Spleen (tissue), 11 donors: ENCODE measurements at regions not wholly inside any gene's neighbourhood (a gene's known extent, or its start where the extent isn't known, plus 50 kb on each side); places are given as distances from the start of the nearest gene placed in this dataset.
A peak's percentile ranks its signal among the peaks of the same experiment; 100 is the strongest.

Experiments used
- DNase-seq: peaks from one replicate; pipeline ENCODE4 v3.0.0-alpha.2; 2020
- H3K27ac ChIP-seq, 8 donors: fragments of 200-600 bp; sonication (generic) in 7 of 8; 1 replicate in 4 of 8; 2 replicates in 4 of 8; pipeline versions ENCODE4 v1.5.0 to v1.8.0; 2016 to 2021; ENCODE audit warnings: inconsistent platforms in 4 of 8, mild to moderate bottlenecking in 4 of 8, moderate library complexity in 1 of 8
- H3K27me3 ChIP-seq, 7 donors: fragments of 200-600 bp; sonication (generic) in 6 of 7; replicated peaks in 1 of 7; 1 replicate in 4 of 7; 2 replicates in 3 of 7; pipeline versions ENCODE4 v1.5.0 to v1.8.0; 2016 to 2021; ENCODE audit warnings: inconsistent platforms in 3 of 7, mild to moderate bottlenecking in 1 of 7
- H3K36me3 ChIP-seq, 6 donors: fragments of 200-600 bp; sonication (generic) in 5 of 6; 1 replicate in 4 of 6; 2 replicates in 2 of 6; pipeline versions ENCODE4 v1.5.0 to v1.8.0; 2016 to 2021; ENCODE audit warnings: inconsistent platforms in 2 of 6
- H3K4me1 ChIP-seq, 6 donors: fragments of 200-600 bp; sonication (generic) in 5 of 6; 1 replicate in 3 of 6; 2 replicates in 3 of 6; pipeline versions ENCODE4 v1.5.0 to v1.8.0; 2016 to 2021; ENCODE audit warnings: inconsistent platforms in 3 of 6
- H3K4me3 ChIP-seq, 8 donors: fragments of 200-600 bp; sonication (generic) in 7 of 8; 1 replicate in 4 of 8; 2 replicates in 4 of 8; pipeline versions ENCODE4 v1.5.0 to v1.8.0; 2016 to 2021; ENCODE audit warnings: inconsistent platforms in 4 of 8, mild to moderate bottlenecking in 4 of 8, moderate library complexity in 2 of 8
- H3K9me3 ChIP-seq, 8 donors: fragments of 200-600 bp; sonication (generic) in 7 of 8; 1 replicate in 4 of 8; 2 replicates in 4 of 8; pipeline versions ENCODE4 v1.5.0 to v1.8.0; 2016 to 2021; ENCODE audit warnings: inconsistent platforms in 4 of 8
- CTCF ChIP-seq, 11 experiments: fragments of 200-600 bp in 7 of 11; fragments of 450-650 bp in 4 of 11; sonication (generic) in 4 of 11; IDR thresholded peaks in 8 of 11; conservative IDR thresholded peaks in 3 of 11; 1 replicate in 7 of 11; 2 replicates in 4 of 11; pipeline versions ENCODE4 v1.4.0 to v1.8.0; 2016 to 2021; ENCODE audit warnings: antibody characterized with exemption in 11 of 11, inconsistent platforms in 4 of 11, mild to moderate bottlenecking in 1 of 11
- POLR2A ChIP-seq, 3 donors: fragments of 450-650 bp; IDR thresholded peaks; one replicate each; pipeline ENCODE4 v1.5.1; 2017; ENCODE audit warnings: antibody characterized with exemption in 3 of 3, mild to moderate bottlenecking in 1 of 3
- POLR2AphosphoS5 ChIP-seq, 3 donors: sonication (generic); formaldehyde crosslinking; IDR thresholded peaks; one replicate each; pipeline ENCODE4 v1.5.1; 2017; ENCODE audit warnings: antibody characterized with exemption in 3 of 3
- WGBS, 5 donors: extraction: QIAGEN DNeasy Blood & Tissue Kit in 3 of 5; methylation state at CpG; one replicate each; pipeline versions ENCODE4 v1.1.5 to v1.1.7; 2013 to 2018; 5-methylcytosine and 5-hydroxymethylcytosine counted together
- intact Hi-C: fragments of 100-400 bp; cut with DNase I; formaldehyde crosslinking; loops from one replicate; pipeline ENCODE4 v1.15.0; 2023; ENCODE audit warnings: low total_unique reads
- donor health status: healthy with polysubstance abuse.
- donor health status: DM: no; HTN: no; CAD: no; lungs with moderate emphysema.
- donor health status: DM: no; HTN: no; CAD: no.
- donor health status: Bipolar disorder and iron deficiency.
- donor health status: healthy.
- donor health status: DM: no; HTN: no; CAD: no.
- donor health status: DM: yes; HTN: yes; CAD: no.

GRCh38 chr6:112752305-112752704 lies 405.2 kb downstream of the RFPL4B start:
- Histone ChIP-seq H3K36me3 (no peaks in the 10 kb centered on the region), H3K27me3 (no peaks in the 10 kb centered on the region), H3K4me1 (no peaks in the 10 kb centered on the region), H3K4me3 (no peak overlapping the region), H3K9me3 (no peaks in the 10 kb centered on the region), H3K27ac (peak overlapping the region in 3 of 8 donors; percentile 46 to 57 (median 54))
- no peak for DNase-seq
- TF ChIP-seq POLR2AphosphoS5 (IDR thresholded peaks at IDR 0.05) (no peak), CTCF (IDR thresholded peaks at IDR 0.05 in 8 of 11, conservative IDR thresholded peaks at IDR 0.05 in 3 of 11) (no peak)
- intact Hi-C loops, result no loop called here
- WGBS, 5 donors, result 61 to 78% (median 73%) methylated on average over 2 of the region's 2 CpGs

- H3K36me3 ChIP-seq, result no peaks in the 10 kb centered on the region
- no peaks in the 10 kb centered on the region for H3K4me1 ChIP-seq
- H3K9me3 ChIP-seq, result no peaks in the 10 kb centered on the region
- H3K4me3 ChIP-seq, result no peak overlapping the region
- no peak for TF ChIP-seq POLR2AphosphoS5 (IDR thresholded peaks at IDR 0.05)
- TF ChIP-seq CTCF (IDR thresholded peaks at IDR 0.05 in 8 of 11, conservative IDR thresholded peaks at IDR 0.05 in 3 of 11), result no peak
- TF ChIP-seq POLR2A (IDR thresholded peaks at IDR 0.05), result no peak
- H3K27me3 ChIP-seq, result no peaks in the 10 kb centered on the region
- peak overlapping the region in 2 of 8 donors; percentile 54 to 57 for H3K27ac ChIP-seq
- DNase-seq, result no peak
- intact Hi-C loops, result no loop called here
These were observed 405.7 kb downstream of the RFPL4B start for GRCh38 chr6:112752791-112753190.

GRCh38 chr6:112760831-112761230 lies 413.7 kb downstream of the RFPL4B start:
- Histone ChIP-seq H3K36me3 (no peaks in the 10 kb centered on the region), H3K27ac (no peak overlapping the region), H3K27me3 (no peaks in the 10 kb centered on the region), H3K4me1 (no peaks in the 10 kb centered on the region), H3K9me3 (peaks cover 0 to 20% (median 9%) of the 10 kb centered on the region in 8 donors), H3K4me3 (no peak overlapping the region)
- intact Hi-C loops, result no loop called here
- TF ChIP-seq POLR2AphosphoS5 (IDR thresholded peaks at IDR 0.05) (no peak), CTCF (IDR thresholded peaks at IDR 0.05 in 8 of 11, conservative IDR thresholded peaks at IDR 0.05 in 3 of 11) (no peak), POLR2A (IDR thresholded peaks at IDR 0.05) (no peak)
- DNase-seq, result no peak

GRCh38 chr6:112761740-112762139 lies 414.6 kb downstream of the RFPL4B start:
- H3K4me1 ChIP-seq, result no peaks in the 10 kb centered on the region
- WGBS, 5 donors, result 80 to 89% (median 83%) methylated on average over 2 of the region's 2 CpGs
- TF ChIP-seq CTCF (IDR thresholded peaks at IDR 0.05 in 8 of 11, conservative IDR thresholded peaks at IDR 0.05 in 3 of 11) (no peak), POLR2AphosphoS5 (IDR thresholded peaks at IDR 0.05) (no peak), POLR2A (IDR thresholded peaks at IDR 0.05) (no peak)
- no peak for DNase-seq
- H3K36me3 ChIP-seq, result no peaks in the 10 kb centered on the region
- peaks cover 0 to 25% (median 12%) of the 10 kb centered on the region in 8 donors for H3K9me3 ChIP-seq
- intact Hi-C loops, result no loop called here
- H3K27ac ChIP-seq, result no peak overlapping the region
- H3K4me3 ChIP-seq, result no peak overlapping the region
- H3K27me3 ChIP-seq, result no peaks in the 10 kb centered on the region
